ENCODE measurements at regions not wholly inside any gene's neighbourhood (a gene's known extent, or its start where the extent isn't known, plus 50 kb on each side); places are given as distances from the start of the nearest gene placed in this dataset.

DNA sequence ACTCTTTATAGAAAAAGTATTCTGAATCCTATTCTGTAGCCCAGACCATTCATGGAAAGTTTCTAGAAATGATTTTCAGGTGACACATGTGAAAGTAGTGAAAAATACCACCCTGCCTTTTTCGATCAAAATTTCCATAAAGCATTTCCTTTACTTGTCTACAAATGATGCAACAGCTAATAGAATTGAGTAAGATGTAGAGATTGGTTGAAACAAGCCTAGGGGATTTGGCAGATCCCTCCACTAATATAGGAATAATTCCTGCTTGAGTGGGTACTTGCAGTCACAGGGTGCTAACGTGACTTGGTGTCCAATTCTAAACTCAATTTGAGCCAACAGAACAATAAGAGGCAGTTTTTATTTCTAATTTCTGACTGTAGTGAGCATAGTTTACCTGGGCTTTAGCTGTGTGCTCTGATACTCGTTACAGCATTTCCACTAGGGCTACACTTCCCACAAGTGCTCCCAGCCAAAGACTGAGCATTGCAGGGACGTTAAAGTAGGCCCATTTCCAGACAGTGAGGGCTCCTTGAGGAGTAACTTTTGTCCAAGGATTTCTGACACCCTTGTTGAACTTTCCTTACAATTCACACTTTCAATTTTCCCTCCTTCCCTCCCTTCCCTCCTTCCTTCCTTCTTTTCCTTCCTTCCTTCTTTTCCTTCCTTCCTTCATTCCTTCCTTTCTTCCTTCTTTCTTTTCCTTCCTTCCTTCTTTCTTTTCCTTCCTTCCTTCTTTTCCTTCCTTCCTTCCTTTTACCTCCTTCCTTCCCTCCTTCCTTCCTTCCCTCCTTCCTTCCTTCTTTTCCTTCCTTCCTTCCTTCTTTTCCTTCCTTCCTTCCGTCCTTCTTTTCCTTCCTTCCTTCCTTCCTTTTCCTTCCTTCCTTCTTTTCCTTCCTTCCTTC lies 53.9 kb upstream of the TP63 start:
- Histone ChIP-seq H3K9me3 (no peaks in the 10 kb centered on the region), H3K36me3 (ENCODE audit: low read depth) (no peaks in the 10 kb centered on the region), H3K4me3 (no peak overlapping the region), H3K4me1 (ENCODE audit: low read depth) (no peaks in the 10 kb centered on the region)
- no peak for ATAC-seq
- TF ChIP-seq CTCF (IDR thresholded peaks at IDR 0.05), result no peak
- intact Hi-C loops (cut with DNase I, micrococcal nuclease), result no loop called here
- no peak for DNase-seq

DNA sequence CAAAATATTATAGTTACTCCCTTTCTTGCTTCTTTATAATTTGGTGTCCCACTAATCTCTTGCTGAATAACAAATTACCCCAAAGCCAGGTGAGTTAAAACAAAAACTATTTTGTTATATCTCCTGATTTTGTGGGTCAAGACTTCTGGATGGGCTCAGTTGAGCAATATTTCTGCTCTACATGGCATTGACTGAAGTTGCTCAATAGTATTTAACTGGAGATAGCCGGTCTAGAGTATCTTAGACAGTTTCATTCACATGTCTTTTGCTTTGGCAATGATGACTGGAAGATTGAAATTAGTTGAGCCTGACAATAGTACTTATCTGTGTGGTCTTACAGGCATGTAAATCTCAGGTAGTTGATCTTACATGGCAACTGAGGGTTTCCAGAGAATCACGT lies 51.0 kb upstream of the TP63 start:
- H3K9me3 ChIP-seq, result no peaks in the 10 kb centered on the region
- ATAC-seq (no peak), DNase-seq (no peak)
- no peak for TF ChIP-seq CTCF (IDR thresholded peaks at IDR 0.05)
- no peaks in the 10 kb centered on the region for H3K36me3 ChIP-seq (ENCODE audit: low read depth)
- H3K4me3 ChIP-seq, result no peak overlapping the region
- intact Hi-C loops (cut with DNase I, micrococcal nuclease), result no loop called here
- H3K4me1 ChIP-seq (ENCODE audit: low read depth), result no peaks in the 10 kb centered on the region
